NOMO-1 treated with DMSO at 0.1 percent for 48 hours (cell line): ENCODE measurements at regions not wholly inside any gene's neighbourhood (a gene's known extent, or its start where the extent isn't known, plus 50 kb on each side); places are given as distances from the start of the nearest gene placed in this dataset.

ENCODE experiments used
- DNase-seq: peaks from one replicate; lab custom pipeline; 2025; ENCODE audit not compliant: unreplicated experiment; lab: John Stamatoyannopoulos, UW

DNA sequence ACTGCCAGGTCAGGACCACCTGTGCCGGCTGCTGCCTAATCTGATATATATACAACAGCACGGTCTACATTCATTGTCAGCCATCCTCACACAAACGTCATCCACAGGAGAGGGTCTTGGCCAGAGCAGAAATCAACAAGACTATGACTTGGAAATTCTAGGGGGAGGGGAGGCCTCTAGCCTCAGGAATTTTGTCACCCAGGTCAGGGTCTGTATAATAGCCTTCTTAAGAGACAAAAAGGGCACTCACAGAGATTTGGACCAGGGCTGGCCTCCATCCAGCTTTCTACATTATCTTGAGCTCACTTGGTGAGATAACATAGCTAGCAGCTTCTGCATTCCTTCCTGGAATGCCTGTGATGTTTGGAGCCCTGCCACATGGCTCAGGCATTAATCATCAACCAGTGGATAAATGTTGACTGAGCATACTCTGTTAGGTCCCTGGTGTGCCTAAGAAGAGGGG, 50.4 kb upstream of the CTIF start:
- no peak for DNase-seq

DNA sequence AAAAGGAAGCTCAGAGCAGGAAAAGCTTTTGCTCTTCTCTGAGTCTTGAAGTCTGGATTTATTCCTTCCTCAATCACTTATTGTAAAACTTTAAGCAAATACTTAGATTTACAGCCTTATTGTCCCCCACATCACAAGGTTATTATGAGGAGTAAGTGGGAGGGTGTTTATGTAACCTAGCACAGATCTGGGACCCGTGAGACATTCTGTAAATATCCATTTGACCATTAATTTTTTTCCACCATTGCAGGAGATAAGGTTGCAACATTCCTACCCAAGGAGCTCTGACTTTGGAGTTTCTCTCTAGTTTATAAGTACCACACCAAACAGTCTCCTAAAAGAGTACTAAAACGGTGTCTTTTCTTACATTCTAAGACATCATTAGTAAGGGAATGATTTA, 52.1 kb upstream of the CTIF start:
- DNase-seq, result no peak

DNA sequence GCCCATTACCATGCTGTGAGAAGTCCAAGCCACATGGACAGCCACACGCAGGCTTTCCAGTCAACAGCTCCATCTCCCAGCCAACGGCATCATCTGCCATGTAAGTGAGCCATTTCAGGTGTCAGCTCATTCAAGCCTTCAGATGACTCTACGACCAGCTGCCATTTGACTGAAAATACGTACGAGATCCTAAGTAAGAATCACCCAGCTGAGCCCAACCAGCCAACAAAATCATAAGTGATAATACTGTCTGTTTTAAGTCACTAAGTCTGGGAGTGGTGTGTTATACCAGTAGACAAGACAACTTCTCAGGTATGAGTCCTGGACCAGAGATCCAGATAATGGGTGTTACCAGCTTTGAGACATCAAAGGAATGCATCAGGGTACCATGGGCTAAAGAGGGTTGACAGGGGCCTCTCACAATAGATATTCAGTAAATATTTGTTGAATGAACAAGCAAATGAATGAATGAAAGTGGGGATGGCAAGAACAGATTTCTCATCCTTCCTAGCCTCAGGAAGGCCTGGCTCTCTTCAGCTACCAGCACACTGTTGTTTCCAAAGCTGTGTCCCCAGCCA, 52.9 kb upstream of the CTIF start:
- DNase-seq, result no peak

DNA sequence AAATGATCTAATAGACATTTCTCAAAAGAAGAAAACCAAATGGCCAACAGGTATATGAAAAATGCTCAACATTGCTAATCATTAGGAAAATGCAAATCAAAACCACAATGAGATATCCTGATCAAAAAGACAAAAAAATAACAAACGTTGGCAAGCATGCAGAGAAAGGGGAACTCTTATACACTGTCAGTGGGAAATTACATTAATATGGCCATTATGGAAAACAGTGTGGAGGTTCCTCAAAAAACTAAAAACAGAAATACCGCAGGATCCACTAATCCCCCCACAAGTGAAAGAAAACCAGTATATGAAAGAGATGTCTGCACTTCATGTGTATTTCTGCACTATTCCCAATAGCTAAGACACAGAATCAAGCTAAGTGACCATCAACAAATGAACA, 57.7 kb upstream of the CTIF start:
- DNase-seq, result peak; percentile 29

DNA sequence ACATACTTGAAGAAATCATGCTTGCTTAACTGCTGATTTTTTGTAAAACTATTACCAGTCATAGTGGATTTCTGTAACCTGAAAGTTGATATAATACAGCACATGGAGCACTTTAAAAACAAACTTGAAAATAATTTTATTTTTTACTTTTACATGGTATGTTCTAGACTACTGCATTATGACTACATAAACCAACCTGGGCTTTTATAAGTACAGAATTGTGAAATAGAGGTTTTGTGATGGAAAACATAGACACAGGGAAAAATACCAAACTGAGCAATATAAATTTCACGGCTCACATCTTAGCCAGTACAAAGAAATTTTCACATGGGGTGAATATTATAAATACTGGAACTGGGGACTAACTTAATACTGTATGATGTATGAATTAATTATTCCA, 59.3 kb upstream of the CTIF start:
- no peak for DNase-seq

DNA sequence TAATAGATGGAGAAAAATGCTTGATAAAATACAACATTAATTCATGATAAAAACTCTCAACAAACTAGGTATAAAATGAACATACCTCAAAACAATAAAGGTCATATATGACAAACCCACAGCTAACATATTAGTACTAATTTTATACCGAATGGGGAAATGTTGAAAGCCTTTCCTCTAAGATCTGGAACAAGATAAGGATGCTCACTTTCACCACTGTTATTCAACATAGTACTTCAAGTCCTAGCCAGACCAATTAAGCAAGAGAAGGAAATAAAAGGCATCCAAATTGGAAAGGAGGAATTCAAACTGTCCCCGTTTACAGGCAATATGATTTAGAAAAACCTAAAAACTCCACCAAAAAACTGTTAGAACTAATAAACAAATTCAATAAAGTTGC, 61.5 kb upstream of the CTIF start:
- no peak for DNase-seq

DNA sequence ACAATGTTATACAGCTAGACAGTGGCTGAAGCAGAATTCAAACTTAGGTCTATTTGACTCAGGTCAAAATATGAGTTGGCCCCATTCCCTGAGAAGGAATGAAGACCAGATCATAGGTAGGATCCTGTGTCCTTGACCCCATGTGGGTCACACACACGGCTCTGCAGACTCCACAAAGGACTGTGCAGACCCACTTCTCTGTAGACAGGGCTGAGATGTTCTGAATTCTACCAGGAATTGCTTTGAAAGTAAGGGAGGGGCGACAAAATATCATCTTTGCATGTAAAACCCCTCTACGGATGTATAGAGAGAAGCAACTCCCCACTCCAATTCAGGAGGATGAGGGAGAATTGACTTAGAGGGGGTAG, 62.3 kb upstream of the CTIF start:
- DNase-seq, result no peak

DNA sequence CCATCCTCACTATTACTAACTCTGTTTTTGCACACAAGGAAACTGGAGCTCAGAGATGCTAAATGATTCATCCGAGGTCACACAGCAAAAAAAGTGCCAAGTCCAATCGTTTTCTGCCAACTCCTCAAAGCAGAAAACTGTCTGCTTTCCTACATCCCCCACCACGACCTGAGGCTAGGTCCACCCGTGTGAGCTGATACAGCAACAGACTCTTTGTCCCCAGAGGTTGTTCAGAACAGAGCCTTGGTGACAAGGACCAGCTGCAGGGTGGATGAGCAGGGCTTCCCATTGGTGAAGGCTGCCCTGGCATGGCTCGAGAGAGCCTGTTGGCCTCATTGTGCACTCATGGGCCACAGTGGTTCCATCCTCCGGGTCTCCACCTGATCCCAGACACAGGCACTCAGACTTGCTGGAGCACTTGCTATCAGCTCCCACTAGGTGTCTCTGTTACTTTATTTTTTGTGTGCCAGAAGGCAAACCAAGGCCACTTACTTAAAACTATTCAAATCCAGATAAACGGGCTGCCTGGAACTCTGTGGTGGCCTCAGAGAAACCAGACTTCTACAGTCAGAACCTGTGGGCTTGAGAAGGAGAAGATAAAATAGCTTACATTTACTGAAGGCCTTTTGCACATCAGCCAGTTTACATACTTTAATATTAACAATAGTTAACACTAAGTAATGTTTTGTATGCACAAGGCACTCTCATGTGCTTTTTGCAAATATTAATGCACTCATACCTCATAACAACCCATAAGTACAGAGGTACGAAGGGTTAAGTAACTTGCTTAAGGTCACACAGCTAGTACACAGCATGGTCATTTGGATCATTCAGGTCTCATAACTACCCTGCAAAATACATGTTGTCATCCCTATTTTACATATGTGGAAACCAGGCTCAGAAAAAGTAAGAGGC, 62.9 kb upstream of the CTIF start:
- DNase-seq, result peak; percentile 67

DNA sequence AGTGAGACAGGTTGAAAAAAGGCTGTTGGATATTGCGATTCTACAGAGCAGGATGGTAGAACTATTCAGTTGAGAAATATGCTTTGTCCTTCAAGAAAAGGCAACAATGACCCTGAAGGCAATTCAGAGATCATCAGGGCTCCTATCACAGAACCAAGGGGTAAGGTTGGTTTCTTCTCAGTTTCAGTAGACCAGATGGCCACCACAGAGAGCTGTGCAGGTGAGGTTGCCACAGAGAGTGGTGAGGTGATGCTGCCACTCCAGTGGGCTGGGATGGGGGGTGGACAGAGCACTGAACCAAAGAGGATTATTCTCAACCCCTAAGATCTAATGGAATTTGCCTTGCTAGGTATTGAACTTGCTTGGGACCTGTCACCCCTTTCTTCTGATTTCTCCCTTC, 64.6 kb upstream of the ZBTB7C start:
- DNase-seq, result no peak

DNA sequence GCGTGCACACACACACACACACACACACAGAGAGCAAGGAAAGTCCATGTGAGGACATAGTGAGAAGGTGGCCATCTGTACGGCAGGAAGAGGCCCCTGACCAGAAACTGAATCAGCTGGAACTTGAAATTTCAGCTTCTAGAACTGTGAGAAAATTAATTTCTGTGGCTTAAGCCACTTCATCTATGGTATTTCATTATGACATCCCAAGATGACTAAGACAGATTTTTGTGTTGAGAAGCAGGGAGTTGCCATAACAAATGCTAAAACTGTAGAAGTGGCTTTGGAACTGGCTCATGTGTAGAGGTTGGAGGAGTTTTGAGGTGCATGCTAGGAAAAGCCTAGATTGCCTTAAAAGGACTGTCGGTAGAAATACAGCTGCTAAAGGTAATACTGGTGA, 63.4 kb upstream of the ZBTB7C start:
- DNase-seq, result no peak

DNA sequence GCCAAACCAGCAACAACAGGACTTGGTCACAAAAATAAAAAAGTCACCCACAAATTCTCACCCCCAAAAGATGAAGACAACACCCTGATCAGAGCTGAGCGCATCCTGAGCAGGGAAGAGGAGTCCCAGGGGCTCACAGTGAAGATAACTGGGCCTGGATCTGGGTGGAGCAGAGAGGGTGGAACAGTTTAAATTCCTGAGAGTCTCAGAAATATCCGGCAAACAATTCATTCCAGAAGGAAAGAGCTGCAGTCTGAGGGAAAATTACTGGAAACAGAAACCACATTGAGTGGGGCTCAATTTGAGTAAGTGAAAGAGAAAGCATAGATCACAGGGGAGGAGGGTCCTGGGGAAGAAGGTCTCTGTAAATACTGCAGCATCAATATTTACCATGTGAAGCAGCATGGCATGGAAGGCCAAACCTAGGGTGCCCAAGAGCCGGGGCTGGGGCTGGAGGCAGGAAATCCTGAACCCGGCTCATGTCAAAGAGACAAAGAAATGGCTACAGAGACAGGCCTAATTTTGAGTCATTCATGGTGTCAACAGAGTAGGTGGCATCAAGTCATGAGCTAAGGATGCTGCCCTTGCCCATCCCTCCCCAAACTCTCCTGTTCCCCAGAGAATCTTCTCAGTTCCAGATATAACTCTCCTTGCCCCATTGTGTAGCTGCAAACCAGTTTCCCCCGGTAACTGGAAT, 61.4 kb upstream of the ZBTB7C start:
- no peak for DNase-seq

DNA sequence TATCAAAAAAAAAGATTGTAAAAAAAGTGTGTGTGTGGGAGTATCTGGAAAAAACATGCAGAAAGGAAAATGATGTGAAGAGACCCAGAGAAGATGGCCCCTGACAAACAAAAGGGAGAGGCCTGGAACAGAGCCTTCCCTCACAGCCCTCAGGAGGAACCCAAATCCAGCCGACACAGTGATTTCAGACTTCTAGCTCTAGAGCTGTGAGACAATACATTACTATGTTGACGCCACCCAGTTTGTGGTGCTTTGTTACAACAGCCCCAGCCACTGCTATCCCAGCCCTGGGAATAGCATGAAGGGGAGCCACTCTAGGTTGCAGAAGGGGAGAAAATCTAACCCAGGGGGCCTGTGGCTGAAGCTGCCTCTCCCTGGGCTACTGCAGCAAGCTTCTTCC, 59.0 kb upstream of the ZBTB7C start:
- DNase-seq, result no peak

DNA sequence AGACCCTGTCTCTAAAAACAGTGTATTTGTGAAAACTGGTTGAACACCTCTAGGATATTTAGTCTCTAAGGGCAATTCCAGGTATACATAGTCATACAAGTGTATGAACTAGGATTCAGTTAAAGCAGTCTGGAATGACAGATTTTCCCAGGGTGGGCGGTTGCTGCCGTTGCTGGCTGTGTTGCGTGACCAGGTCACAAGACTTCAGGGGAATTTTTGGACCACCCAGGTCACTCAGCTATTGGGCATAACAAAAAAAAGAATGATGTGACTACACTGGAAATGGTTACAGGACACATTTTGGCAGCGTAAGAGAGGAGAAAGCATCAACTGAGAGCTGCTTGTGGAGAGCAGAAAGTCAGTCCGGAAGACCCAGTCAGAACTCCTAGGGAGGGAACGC, 58.0 kb upstream of the ZBTB7C start:
- no peak for DNase-seq

DNA sequence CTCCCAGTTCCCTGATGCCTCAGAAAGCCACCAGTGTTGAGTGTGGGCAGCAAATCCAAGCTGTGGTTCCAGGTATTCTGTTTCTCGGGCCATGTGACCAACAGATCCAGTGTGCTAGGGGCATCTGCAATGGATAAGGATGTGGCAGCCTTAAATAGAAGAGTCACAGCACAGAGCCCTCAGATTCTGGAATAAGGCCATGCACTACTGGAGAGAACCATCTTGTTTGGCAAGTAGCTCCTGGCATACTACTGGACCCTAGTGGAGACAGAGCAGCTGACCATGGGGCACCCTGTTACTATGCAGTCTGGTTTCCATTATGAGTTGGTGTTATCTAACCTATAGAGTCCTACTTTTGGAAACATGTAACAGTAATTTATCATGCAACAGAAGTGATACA, 53.3 kb upstream of the ZBTB7C start:
- DNase-seq, result no peak

DNA sequence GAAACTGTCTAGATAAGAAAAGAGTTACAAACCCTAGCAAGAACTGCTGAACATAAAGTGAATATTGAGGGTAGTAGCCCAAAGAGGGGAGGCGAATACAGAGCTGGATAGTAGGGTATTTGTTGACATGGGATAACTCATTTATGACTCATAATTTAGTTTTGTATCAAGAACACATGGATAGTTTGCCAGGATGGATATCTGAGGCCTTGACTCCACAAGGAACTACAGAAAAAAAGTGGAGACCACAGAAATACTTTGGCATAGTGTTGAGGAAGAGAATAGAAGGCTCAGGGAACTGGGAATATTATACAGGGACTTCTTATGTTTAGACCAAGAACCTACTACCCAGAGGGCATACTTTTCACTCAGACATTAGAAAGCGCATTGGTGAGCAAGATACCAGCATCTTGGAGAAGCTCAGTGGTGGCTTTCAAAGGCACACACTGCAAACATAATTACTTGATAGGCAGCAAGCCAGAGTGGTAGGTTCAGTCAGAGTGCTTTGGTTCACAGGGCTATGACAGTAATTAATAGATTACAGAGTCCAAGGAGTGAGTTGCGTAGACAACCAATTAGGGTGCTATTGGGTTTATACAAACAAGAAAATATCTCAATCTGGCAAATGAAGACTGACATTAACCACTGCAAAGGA, 51.9 kb upstream of the ZBTB7C start:
- DNase-seq, result no peak

DNA sequence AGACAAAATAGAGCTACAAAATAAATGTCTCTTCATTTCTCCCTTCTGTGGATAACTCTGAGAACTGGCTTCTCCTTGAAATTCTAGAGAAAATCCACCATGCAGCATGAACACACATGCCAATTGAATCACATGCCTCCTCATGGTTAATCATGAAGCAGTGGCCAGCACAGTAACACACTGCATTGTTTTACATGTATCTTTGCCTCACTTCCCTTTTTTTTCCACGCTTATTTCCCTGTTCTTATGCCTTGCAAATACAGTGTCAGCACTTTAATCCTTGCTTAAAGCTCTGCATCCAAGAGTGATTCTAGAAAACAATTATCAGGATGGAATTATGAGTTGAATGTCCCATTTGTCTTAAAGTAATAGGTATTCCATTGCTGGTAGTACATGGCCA, 50.3 kb upstream of the ZBTB7C start:
- peak; percentile 64 for DNase-seq

DNA sequence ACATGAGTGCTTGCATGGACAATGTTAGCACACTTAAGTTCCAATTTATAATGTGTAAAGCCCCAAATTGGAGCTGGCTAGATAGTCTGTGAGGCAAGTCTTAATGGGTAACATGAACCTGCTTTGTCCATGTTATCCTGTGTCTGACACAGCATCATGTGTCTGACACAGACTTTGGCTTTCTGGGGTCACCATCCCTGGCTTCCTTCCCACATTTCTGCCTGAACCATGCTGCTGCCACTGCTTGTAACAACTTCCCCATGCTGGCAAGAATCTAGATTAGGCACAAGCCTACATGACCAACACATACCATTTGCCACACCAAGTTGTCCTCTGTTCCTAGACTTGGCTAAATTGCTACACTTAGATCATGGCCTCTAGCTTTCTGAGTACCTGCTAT, 49.8 kb upstream of the ZBTB7C start:
- DNase-seq, result peak; percentile 8
